HEK293 (cell line): ENCODE measurements at regions not wholly inside any gene's neighbourhood (a gene's known extent, or its start where the extent isn't known, plus 50 kb on each side); places are given as distances from the start of the nearest gene placed in this dataset.

Experiments used
- CTCF ChIA-PET: fragments of 350-600 bp; formaldehyde crosslinking; extraction: SDS; loops from one replicate; lab custom pipeline; 2021; ENCODE audit warnings: antibody characterized with exemption; lab: Yijun Ruan, JAX
- POLR2A ChIA-PET: fragments of 300-600 bp; formaldehyde crosslinking; extraction: SDS; loops from one replicate; lab custom pipeline; 2020; ENCODE audit warnings: antibody characterized with exemption, inconsistent platforms; lab: Yijun Ruan, JAX
- H3K27ac ChIP-seq: fragments of 200-500 bp; sonication (Bioruptor generic); 2 replicates; pipeline ENCODE4 v1.5.1; 2014; ENCODE audit warnings: low read depth, low read length, control low read depth, inconsistent platforms; ENCODE audit errors: extremely low read depth
- H3K36me3 ChIP-seq, 2 experiments: fragments of 200-500 bp in 1 of 2; sonication (Bioruptor generic) in 1 of 2; 1 replicate in 1 of 2; 2 replicates in 1 of 2; pipeline ENCODE4 v1.5.1; 2014 to 2017; ENCODE audit warnings: inconsistent platforms in 2 of 2, low read length in 2 of 2; ENCODE audit not compliant: control insufficient read depth in 2 of 2, insufficient read depth in 1 of 2
- H3K4me1 ChIP-seq: fragments of 200-500 bp; sonication (Bioruptor generic); 2 replicates; pipeline ENCODE4 v1.5.1; 2014; ENCODE audit warnings: mild to moderate bottlenecking, low read length, inconsistent platforms; ENCODE audit not compliant: control insufficient read depth, insufficient read depth
- H3K4me3 ChIP-seq: 2 replicates; pipeline ENCODE4 v1.5.1; 2011; ENCODE audit warnings: low read depth, mild to moderate bottlenecking, control low read depth, low read length, moderate library complexity
- H3K9me3 ChIP-seq: fragments of 200-500 bp; sonication (Bioruptor generic); 2 replicates; pipeline ENCODE4 v1.5.1; 2014; ENCODE audit warnings: low read depth, low read length, inconsistent platforms; ENCODE audit not compliant: control insufficient read depth, insufficient read depth
- SETDB1 ChIP-seq: IDR thresholded peaks from one replicate; pipeline ENCODE4 v1.6.1; 2017; ENCODE audit warnings: mild to moderate bottlenecking, low read length, moderate library complexity, mixed read lengths; ENCODE audit not compliant: insufficient read length
- SP3 ChIP-seq: fragments of 450-650 bp; formaldehyde crosslinking; IDR thresholded peaks from 2 replicates; pipeline ENCODE4 v1.5.1; 2016; ENCODE audit warnings: missing biosample characterization, missing genetic modification characterization
- ZNF121 ChIP-seq: fragments of 450-650 bp; formaldehyde crosslinking; IDR thresholded peaks from 2 replicates; pipeline ENCODE4 v1.5.1; 2016; ENCODE audit warnings: missing biosample characterization, missing genetic modification characterization
- ZNF133 ChIP-seq: fragments of 450-650 bp; formaldehyde crosslinking; IDR thresholded peaks from 2 replicates; pipeline ENCODE4 v1.5.1; 2016; ENCODE audit warnings: missing biosample characterization, missing genetic modification characterization
- ZNF19 ChIP-seq: fragments of 450-650 bp; formaldehyde crosslinking; IDR thresholded peaks from 2 replicates; pipeline ENCODE4; 2016; ENCODE audit warnings: missing biosample characterization, missing genetic modification characterization, low read depth
- ZNF211 ChIP-seq: fragments of 450-650 bp; formaldehyde crosslinking; IDR thresholded peaks from 2 replicates; pipeline ENCODE4 v1.5.1; 2016; ENCODE audit warnings: low read depth, missing biosample characterization, missing genetic modification characterization
- ZNF398 ChIP-seq: fragments of 450-650 bp; formaldehyde crosslinking; IDR thresholded peaks from 2 replicates; pipeline ENCODE4 v1.5.1; 2017; ENCODE audit warnings: missing biosample characterization, missing genetic modification characterization
- ZNF521 ChIP-seq: fragments of 450-650 bp; formaldehyde crosslinking; IDR thresholded peaks from 2 replicates; pipeline ENCODE4 v1.5.1; 2017; ENCODE audit warnings: missing biosample characterization, mild to moderate bottlenecking, missing genetic modification characterization
- ZNF791 ChIP-seq: fragments of 450-650 bp; formaldehyde crosslinking; IDR thresholded peaks from 2 replicates; pipeline ENCODE4 v1.5.1; 2016; ENCODE audit warnings: missing biosample characterization, missing genetic modification characterization
- ZSCAN23 ChIP-seq: fragments of 450-650 bp; formaldehyde crosslinking; IDR thresholded peaks from 2 replicates; pipeline ENCODE4 v1.5.1; 2016; ENCODE audit warnings: missing biosample characterization, missing genetic modification characterization
- TF ChIP-seq, protein P1 (sequence below): fragments of 450-650 bp; formaldehyde crosslinking; conservative IDR thresholded peaks from 2 replicates; pipeline ENCODE4 v1.5.1; 2016; ENCODE audit warnings: low read depth, missing biosample characterization, missing genetic modification characterization
- TF ChIP-seq, protein P2 (sequence below): fragments of 450-650 bp; formaldehyde crosslinking; IDR thresholded peaks from 2 replicates; pipeline ENCODE4 v1.5.1; 2016; ENCODE audit warnings: missing biosample characterization, missing genetic modification characterization

- TF ChIP-seq, protein P1, sequence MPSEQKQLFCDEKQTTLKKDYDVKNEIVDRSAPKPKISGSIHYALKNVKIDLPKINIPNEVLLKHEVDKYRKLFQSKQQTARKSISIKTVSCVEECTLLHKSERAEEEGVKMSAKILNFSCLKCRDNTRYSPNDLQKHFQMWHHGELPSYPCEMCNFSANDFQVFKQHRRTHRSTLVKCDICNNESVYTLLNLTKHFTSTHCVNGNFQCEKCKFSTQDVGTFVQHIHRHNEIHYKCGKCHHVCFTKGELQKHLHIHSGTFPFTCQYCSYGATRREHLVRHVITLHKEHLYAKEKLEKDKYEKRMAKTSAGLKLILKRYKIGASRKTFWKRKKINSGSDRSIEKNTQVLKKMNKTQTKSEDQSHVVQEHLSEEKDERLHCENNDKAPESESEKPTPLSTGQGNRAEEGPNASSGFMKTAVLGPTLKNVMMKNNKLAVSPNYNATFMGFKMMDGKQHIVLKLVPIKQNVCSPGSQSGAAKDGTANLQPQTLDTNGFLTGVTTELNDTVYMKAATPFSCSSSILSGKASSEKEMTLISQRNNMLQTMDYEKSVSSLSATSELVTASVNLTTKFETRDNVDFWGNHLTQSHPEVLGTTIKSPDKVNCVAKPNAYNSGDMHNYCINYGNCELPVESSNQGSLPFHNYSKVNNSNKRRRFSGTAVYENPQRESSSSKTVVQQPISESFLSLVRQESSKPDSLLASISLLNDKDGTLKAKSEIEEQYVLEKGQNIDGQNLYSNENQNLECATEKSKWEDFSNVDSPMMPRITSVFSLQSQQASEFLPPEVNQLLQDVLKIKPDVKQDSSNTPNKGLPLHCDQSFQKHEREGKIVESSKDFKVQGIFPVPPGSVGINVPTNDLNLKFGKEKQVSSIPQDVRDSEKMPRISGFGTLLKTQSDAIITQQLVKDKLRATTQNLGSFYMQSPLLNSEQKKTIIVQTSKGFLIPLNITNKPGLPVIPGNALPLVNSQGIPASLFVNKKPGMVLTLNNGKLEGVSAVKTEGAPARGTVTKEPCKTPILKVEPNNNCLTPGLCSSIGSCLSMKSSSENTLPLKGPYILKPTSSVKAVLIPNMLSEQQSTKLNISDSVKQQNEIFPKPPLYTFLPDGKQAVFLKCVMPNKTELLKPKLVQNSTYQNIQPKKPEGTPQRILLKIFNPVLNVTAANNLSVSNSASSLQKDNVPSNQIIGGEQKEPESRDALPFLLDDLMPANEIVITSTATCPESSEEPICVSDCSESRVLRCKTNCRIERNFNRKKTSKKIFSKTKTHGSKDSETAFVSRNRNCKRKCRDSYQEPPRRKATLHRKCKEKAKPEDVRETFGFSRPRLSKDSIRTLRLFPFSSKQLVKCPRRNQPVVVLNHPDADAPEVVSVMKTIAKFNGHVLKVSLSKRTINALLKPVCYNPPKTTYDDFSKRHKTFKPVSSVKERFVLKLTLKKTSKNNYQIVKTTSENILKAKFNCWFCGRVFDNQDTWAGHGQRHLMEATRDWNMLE = no peak
- TF ChIP-seq ZNF791 = no peak
- TF ChIP-seq, all 188 proteins: peak for 0
- H3K4me1 ChIP-seq = no peaks in the 10 kb centered on the region
- H3K36me3 ChIP-seq = no peaks in the 10 kb centered on the region
- H3K4me3 ChIP-seq = no peak overlapping the region
- no peaks in the 10 kb centered on the region for H3K9me3 ChIP-seq
- H3K27ac ChIP-seq = no peak overlapping the region
- ChIA-PET POLR2A (no interaction called here), CTCF (no interaction called here)
These were observed 127.1 kb upstream of the VIPR2 start for GRCh38 chr7:159271781-159272180.

- no peaks in the 10 kb centered on the region for H3K36me3 ChIP-seq
- H3K27ac ChIP-seq = no peak overlapping the region
- ChIA-PET CTCF (interaction anchor here (0.6 kb wide), 1 partner anchor 10 kb away, joined by 6 read pairs; no protein-coding TSS in a partner anchor), POLR2A (no interaction called here)
- H3K4me3 ChIP-seq = no peak overlapping the region
- peak; percentile 39 for TF ChIP-seq SETDB1
- TF ChIP-seq ZNF211 (tag by site-specific recombination) = no peak
- no peaks in the 10 kb centered on the region for H3K4me1 ChIP-seq
- no peaks in the 10 kb centered on the region for H3K9me3 ChIP-seq
These were observed 125.1 kb upstream of the VIPR2 start for GRCh38 chr7:159269745-159270144.

DNA sequence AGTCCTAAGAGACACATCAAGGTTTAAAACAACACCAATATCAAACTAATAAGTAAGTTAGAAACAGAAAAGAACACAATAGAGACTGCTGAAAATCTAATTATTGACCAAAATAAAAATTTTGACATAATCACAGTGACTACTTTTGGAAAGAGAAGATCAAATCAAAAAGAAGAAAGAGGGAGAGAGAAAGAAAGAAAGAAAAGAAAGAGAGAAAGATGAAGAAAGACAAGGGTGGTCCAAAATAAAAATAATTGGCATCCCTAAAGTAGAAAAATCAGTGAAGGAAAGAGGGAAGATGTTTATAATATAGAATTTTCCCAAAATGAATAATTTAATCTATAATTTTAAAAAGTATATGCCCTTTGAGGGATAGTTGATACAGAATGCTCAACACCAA lies 118.8 kb upstream of the VIPR2 start:
- no peaks in the 10 kb centered on the region for H3K4me1 ChIP-seq
- H3K36me3 ChIP-seq = no peaks in the 10 kb centered on the region
- TF ChIP-seq SP3 (tag by site-specific recombination) = no peak
- TF ChIP-seq, protein P2, sequence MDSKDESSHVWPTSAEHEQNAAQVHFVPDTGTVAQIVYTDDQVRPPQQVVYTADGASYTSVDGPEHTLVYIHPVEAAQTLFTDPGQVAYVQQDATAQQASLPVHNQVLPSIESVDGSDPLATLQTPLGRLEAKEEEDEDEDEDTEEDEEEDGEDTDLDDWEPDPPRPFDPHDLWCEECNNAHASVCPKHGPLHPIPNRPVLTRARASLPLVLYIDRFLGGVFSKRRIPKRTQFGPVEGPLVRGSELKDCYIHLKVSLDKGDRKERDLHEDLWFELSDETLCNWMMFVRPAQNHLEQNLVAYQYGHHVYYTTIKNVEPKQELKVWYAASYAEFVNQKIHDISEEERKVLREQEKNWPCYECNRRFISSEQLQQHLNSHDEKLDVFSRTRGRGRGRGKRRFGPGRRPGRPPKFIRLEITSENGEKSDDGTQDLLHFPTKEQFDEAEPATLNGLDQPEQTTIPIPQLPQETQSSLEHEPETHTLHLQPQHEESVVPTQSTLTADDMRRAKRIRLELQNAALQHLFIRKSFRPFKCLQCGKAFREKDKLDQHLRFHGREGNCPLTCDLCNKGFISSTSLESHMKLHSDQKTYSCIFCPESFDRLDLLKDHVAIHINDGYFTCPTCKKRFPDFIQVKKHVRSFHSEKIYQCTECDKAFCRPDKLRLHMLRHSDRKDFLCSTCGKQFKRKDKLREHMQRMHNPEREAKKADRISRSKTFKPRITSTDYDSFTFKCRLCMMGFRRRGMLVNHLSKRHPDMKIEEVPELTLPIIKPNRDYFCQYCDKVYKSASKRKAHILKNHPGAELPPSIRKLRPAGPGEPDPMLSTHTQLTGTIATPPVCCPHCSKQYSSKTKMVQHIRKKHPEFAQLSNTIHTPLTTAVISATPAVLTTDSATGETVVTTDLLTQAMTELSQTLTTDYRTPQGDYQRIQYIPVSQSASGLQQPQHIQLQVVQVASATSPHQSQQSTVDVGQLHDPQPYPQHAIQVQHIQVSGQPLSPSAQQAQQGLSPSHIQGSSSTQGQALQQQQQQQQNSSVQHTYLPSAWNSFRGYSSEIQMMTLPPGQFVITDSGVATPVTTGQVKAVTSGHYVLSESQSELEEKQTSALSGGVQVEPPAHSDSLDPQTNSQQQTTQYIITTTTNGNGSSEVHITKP = no peak
- TF ChIP-seq ZNF398 = no peak
- no peak for TF ChIP-seq ZNF19
- TF ChIP-seq ZNF133 = peak; percentile 98
- no peak for TF ChIP-seq ZNF121 (tag by site-specific recombination)
- TF ChIP-seq ZSCAN23 (tag by site-specific recombination) = no peak
- no peak for TF ChIP-seq ZNF521 (tag by site-specific recombination)
- no peak overlapping the region for H3K27ac ChIP-seq
- H3K9me3 ChIP-seq = no peaks in the 10 kb centered on the region
- H3K4me3 ChIP-seq = no peak overlapping the region
- ChIA-PET CTCF (no interaction called here), POLR2A (no interaction called here)
